ENCODE measurements at regions not wholly inside any gene's neighbourhood (a gene's known extent, or its start where the extent isn't known, plus 50 kb on each side); places are given as distances from the start of the nearest gene placed in this dataset.

GRCh38 chr11:93067881-93068390 is 98.5 kb downstream of the MTNR1B start:
- no peak overlapping the region for H3K4me3 ChIP-seq (ENCODE audit: low read depth, low read length)
- no peak for FAIRE-seq
- no peak for DNase-seq (ENCODE audit: low read depth)
- H3K36me3 ChIP-seq (ENCODE audit: control insufficient read depth, insufficient read depth, low read length), result no peaks in the 10 kb centered on the region
- no peak for TF ChIP-seq CTCF (IDR thresholded peaks at IDR 0.05; ENCODE audit: insufficient read depth, low read length, severe bottlenecking)
- H3K27me3 ChIP-seq (ENCODE audit: control insufficient read depth, insufficient read depth, low read length), result no peaks in the 10 kb centered on the region

- Histone ChIP-seq H3K36me3 (ENCODE audit: control insufficient read depth, insufficient read depth, low read length) (no peaks in the 10 kb centered on the region), H3K4me3 (ENCODE audit: low read depth, low read length) (no peak overlapping the region), H3K27me3 (ENCODE audit: control insufficient read depth, insufficient read depth, low read length) (no peaks in the 10 kb centered on the region)
- no peak for TF ChIP-seq CTCF (IDR thresholded peaks at IDR 0.05; ENCODE audit: insufficient read depth, low read length, severe bottlenecking)
- no peak for DNase-seq (ENCODE audit: low read depth)
- no peak for FAIRE-seq
Observed at GRCh38 chr11:93072229-93072914, 102.9 kb downstream of the MTNR1B start.

- Histone ChIP-seq H3K27me3 (ENCODE audit: control insufficient read depth, insufficient read depth, low read length) (no peaks in the 10 kb centered on the region), H3K36me3 (ENCODE audit: control insufficient read depth, insufficient read depth, low read length) (no peaks in the 10 kb centered on the region), H3K4me3 (ENCODE audit: low read depth, low read length) (no peak overlapping the region)
- no peak for FAIRE-seq
- no peak for DNase-seq (ENCODE audit: low read depth)
- no peak for TF ChIP-seq CTCF (IDR thresholded peaks at IDR 0.05; ENCODE audit: insufficient read depth, low read length, severe bottlenecking)
Observed at GRCh38 chr11:93073026-93073425, 103.6 kb downstream of the MTNR1B start.

GRCh38 chr11:93073508-93074280 is 104.2 kb downstream of the MTNR1B start:
- Histone ChIP-seq H3K36me3 (ENCODE audit: control insufficient read depth, insufficient read depth, low read length) (no peaks in the 10 kb centered on the region), H3K4me3 (ENCODE audit: low read depth, low read length) (no peak overlapping the region), H3K27me3 (ENCODE audit: control insufficient read depth, insufficient read depth, low read length) (no peaks in the 10 kb centered on the region)
- DNase-seq (ENCODE audit: low read depth) (no peak), FAIRE-seq (no peak)
- no peak for TF ChIP-seq CTCF (IDR thresholded peaks at IDR 0.05; ENCODE audit: insufficient read depth, low read length, severe bottlenecking)

- no peak for FAIRE-seq
- no peak for TF ChIP-seq CTCF (IDR thresholded peaks at IDR 0.05; ENCODE audit: insufficient read depth, low read length, severe bottlenecking)
- Histone ChIP-seq H3K4me3 (ENCODE audit: low read depth, low read length) (no peak overlapping the region), H3K27me3 (ENCODE audit: control insufficient read depth, insufficient read depth, low read length) (no peaks in the 10 kb centered on the region), H3K36me3 (ENCODE audit: control insufficient read depth, insufficient read depth, low read length) (no peaks in the 10 kb centered on the region)
- DNase-seq (ENCODE audit: low read depth), result no peak
Observed at GRCh38 chr11:93074352-93074751, 104.9 kb downstream of the MTNR1B start.

Data from bronchial epithelial cell (primary cell).